ENCODE measurements at regions not wholly inside any gene's neighbourhood (a gene's known extent, or its start where the extent isn't known, plus 50 kb on each side); places are given as distances from the start of the nearest gene placed in this dataset.

DNA sequence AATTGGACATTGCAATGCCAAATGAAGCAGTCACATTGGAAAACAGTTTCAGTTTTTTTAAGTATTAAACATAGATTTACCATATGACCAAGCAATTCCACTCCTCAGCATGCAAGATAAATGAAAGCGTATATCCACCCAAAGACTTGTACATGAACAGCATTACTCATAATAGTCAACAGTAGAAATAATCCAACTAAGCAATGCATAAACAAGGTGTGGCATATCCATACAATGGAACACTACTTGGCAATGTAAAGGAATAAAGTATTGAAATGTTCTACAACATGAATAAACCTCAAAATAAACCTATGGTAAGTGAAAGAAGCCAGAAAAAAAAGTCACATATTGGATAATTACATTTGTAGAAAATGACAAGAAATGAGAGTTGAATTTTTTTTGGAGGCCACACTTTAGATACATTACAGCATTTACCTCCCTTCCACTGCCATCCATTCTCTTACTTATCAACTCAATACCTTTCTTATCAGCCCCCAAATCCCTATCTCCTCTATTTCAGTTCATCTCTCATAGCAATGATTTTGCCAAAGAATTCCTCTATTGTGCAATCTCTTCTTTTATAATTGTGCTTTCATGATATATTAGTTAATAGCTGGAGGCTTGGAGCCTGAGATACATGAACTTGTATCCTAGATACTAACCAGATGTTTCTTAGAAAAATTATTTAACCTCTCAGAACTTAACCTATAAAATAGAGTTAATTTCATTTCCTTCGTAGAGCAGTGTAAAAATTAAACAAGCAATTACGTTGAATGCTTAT lies 414.2 kb upstream of the C1orf87 start:
- TF ChIP-seq ZNF548 (tag by site-specific recombination; IDR thresholded peaks at IDR 0.05) (no peak), CTCF (tag by site-specific recombination; IDR thresholded peaks at IDR 0.05) (no peak), ZNF18 (tag by site-specific recombination; IDR thresholded peaks at IDR 0.05) (no peak), ZNF138 (tag by site-specific recombination; IDR thresholded peaks at IDR 0.05; ENCODE audit: borderline replicate concordance) (no peak), YY1 (tag by site-specific recombination; IDR thresholded peaks at IDR 0.05) (no peak), ZNF776 (tag by site-specific recombination; IDR thresholded peaks at IDR 0.05; ENCODE audit: borderline replicate concordance) (no peak), ZSCAN23 (tag by site-specific recombination; IDR thresholded peaks at IDR 0.05) (no peak), KLF9 (tag by site-specific recombination; IDR thresholded peaks at IDR 0.05; ENCODE audit: low read depth) (no peak)

Data from HEK293 (cell line).